GM12878 (cell line): ENCODE measurements at regions not wholly inside any gene's neighbourhood (a gene's known extent, or its start where the extent isn't known, plus 50 kb on each side); places are given as distances from the start of the nearest gene placed in this dataset.
A peak's percentile ranks its signal among the peaks of the same experiment; 100 is the strongest.

Source experiments
- ASH2L ChIP-seq: fragments of 300-600, 200-600 bp; sonication (generic); IDR thresholded peaks from 2 replicates; pipeline ENCODE4 v1.6.1; 2017; ENCODE audit warnings: low read depth, mild to moderate bottlenecking, borderline replicate concordance
- BCL3 ChIP-seq: IDR thresholded peaks from 2 replicates; pipeline ENCODE4 v1.6.1; 2011; ENCODE audit warnings: borderline replicate concordance, low read depth, mild to moderate bottlenecking, moderate library complexity, low read length; ENCODE audit not compliant: insufficient read depth, poor library complexity, severe bottlenecking
- CHD1 ChIP-seq: IDR thresholded peaks from 2 replicates; pipeline ENCODE4 v1.6.1; 2012; ENCODE audit warnings: low read depth, low read length, improper control_type of control experiment
- CHD2 ChIP-seq: IDR thresholded peaks from 2 replicates; pipeline ENCODE4 v1.6.1; 2011; ENCODE audit warnings: low read depth, low read length, improper control_type of control experiment, borderline replicate concordance
- JUNB ChIP-seq: IDR thresholded peaks from 2 replicates; pipeline ENCODE4 v1.6.1; 2016; ENCODE audit warnings: antibody characterized with exemption, mild to moderate bottlenecking
- KLF5 ChIP-seq: fragments of 450-650 bp; IDR thresholded peaks from 2 replicates; pipeline ENCODE4 v1.6.1; 2014; ENCODE audit warnings: mild to moderate bottlenecking; ENCODE audit not compliant: partially characterized antibody
- MXI1 ChIP-seq: fragments of 150-350 bp; IDR thresholded peaks from 2 replicates; pipeline ENCODE4 v1.6.1; 2011; ENCODE audit warnings: low read depth, mild to moderate bottlenecking, inconsistent platforms, low read length, improper control_type of control experiment
- NBN ChIP-seq: fragments of 450-650 bp; IDR thresholded peaks from 2 replicates; pipeline ENCODE4 v1.6.1; 2016
- PBX3 ChIP-seq: IDR thresholded peaks from 2 replicates; pipeline ENCODE4 v1.6.1; 2011; ENCODE audit warnings: mild to moderate bottlenecking, low read depth, low read length, moderate library complexity; ENCODE audit not compliant: insufficient replicate concordance
- PKNOX1 ChIP-seq: fragments of 450-650 bp; IDR thresholded peaks from 2 replicates; pipeline ENCODE4 v1.6.1; 2016; ENCODE audit warnings: mild to moderate bottlenecking
- POLR2AphosphoS2 ChIP-seq: IDR thresholded peaks from 2 replicates; pipeline ENCODE4 v1.6.1; 2011; ENCODE audit warnings: low read depth, mild to moderate bottlenecking, low read length, improper control_type of control experiment, moderate library complexity
- POLR2AphosphoS5 ChIP-seq: IDR thresholded peaks from 2 replicates; pipeline ENCODE4 v1.6.1; 2011; ENCODE audit warnings: mild to moderate bottlenecking, low read length, inconsistent platforms
- POU2F2 ChIP-seq: IDR thresholded peaks from 3 replicates; pipeline ENCODE4 v1.6.1; 2011; ENCODE audit warnings: low read depth, mild to moderate bottlenecking, low read length, borderline replicate concordance
- RAD21 ChIP-seq: IDR thresholded peaks from 2 replicates; pipeline ENCODE4 v1.6.1; 2011; ENCODE audit warnings: mild to moderate bottlenecking, low read depth, low read length, moderate library complexity; ENCODE audit not compliant: insufficient read depth
- RB1 ChIP-seq: fragments of 450-650 bp; formaldehyde crosslinking; IDR thresholded peaks from 2 replicates; pipeline ENCODE4 v1.6.1; 2017; ENCODE audit warnings: mild to moderate bottlenecking, borderline replicate concordance
- SIN3A ChIP-seq: IDR thresholded peaks from 2 replicates; pipeline ENCODE4 v1.6.1; 2012; ENCODE audit warnings: low read depth, low read length, improper control_type of control experiment
- SMAD5 ChIP-seq: IDR thresholded peaks from 2 replicates; pipeline ENCODE4 v1.6.1; 2016; ENCODE audit warnings: antibody characterized with exemption, low read depth
- SMC3 ChIP-seq: IDR thresholded peaks from 2 replicates; pipeline ENCODE4 v1.6.1; 2011; ENCODE audit warnings: low read length, improper control_type of control experiment, borderline replicate concordance
- SREBF1 ChIP-seq: IDR thresholded peaks from 2 replicates; pipeline ENCODE4 v1.6.1; 2012; ENCODE audit warnings: mild to moderate bottlenecking, low read length
- SUPT20H ChIP-seq: IDR thresholded peaks from 2 replicates; pipeline ENCODE4 v1.6.1; 2011; ENCODE audit warnings: low read depth, mild to moderate bottlenecking, low read length, moderate library complexity, borderline replicate concordance; ENCODE audit not compliant: control insufficient read depth
- TCF12 ChIP-seq: IDR thresholded peaks from 2 replicates; pipeline ENCODE4 v1.6.1; 2011; ENCODE audit warnings: low read depth, mild to moderate bottlenecking, low read length
- YBX1 ChIP-seq: fragments of 450-650 bp; IDR thresholded peaks from 2 replicates; pipeline ENCODE4 v1.6.1; 2016; ENCODE audit warnings: antibody characterized with exemption
- ZNF207 ChIP-seq: fragments of 450-650 bp; IDR thresholded peaks from 2 replicates; pipeline ENCODE4 v1.6.1; 2014; ENCODE audit warnings: antibody characterized with exemption, mild to moderate bottlenecking, borderline replicate concordance
- ZNF592 ChIP-seq: fragments of 450-650 bp; IDR thresholded peaks from 2 replicates; pipeline ENCODE4 v1.6.1; 2017; ENCODE audit warnings: mild to moderate bottlenecking, moderate library complexity
- ZZZ3 ChIP-seq: IDR thresholded peaks from 2 replicates; pipeline ENCODE4 v1.6.1; 2011; ENCODE audit warnings: low read depth; ENCODE audit not compliant: control insufficient read depth, insufficient read length

- TF ChIP-seq SMAD5 (peak; percentile 84), PKNOX1 (peak; percentile 45), POU2F2 (peak; percentile 93; the same call in 2 of the 3 replicates), POLR2AphosphoS5 (peak; percentile 51; the same call in 1 of the 2 replicates), YBX1 (no peak), PBX3 (no peak), SIN3A (no peak), SMC3 (peak; percentile 31; the same call in 1 of the 2 replicates), ZNF592 (0 out of 2 replicates have a peak, but pooled peaks have one; percentile 29), KLF5 (peak; percentile 27), NBN (peak; percentile 93), RB1 (no peak), CHD1 (no peak), JUNB (peak; percentile 93), CHD2 (peak; percentile 65), MXI1 (0 out of 2 replicates have a peak, but pooled peaks have one; percentile 56), POLR2AphosphoS2 (no peak), TCF12 (peak; percentile 98), ZNF207 (no peak), ASH2L (no peak; the same call in 1 of the 2 replicates), BCL3 (peak; percentile 99), RAD21 (peak; percentile 35), SUPT20H (no peak), ZZZ3 (no peak), SREBF1 (no peak)
Observed at GRCh38 chr10:123398180-123398591, 244.0 kb downstream of the BUB3 start (continued).
